Tibial nerve (tissue), 4 donors: ENCODE measurements at regions not wholly inside any gene's neighbourhood (a gene's known extent, or its start where the extent isn't known, plus 50 kb on each side); places are given as distances from the start of the nearest gene placed in this dataset.

Source experiments
- DNase-seq, 2 donors: peaks; one replicate each; pipeline ENCODE4 v3.0.0-alpha.2; 2019; ENCODE audit warnings: low spot score in 2 of 2
- H3K27ac ChIP-seq, 4 donors: fragments of 200-600 bp; sonication (generic) in 3 of 4; one replicate each; pipeline ENCODE4 v1.5.1; 2017 to 2019; ENCODE audit warnings: mild to moderate bottlenecking in 1 of 4
- H3K27me3 ChIP-seq, 2 donors: fragments of 200-600 bp; sonication (generic) in 1 of 2; one replicate each; pipeline versions ENCODE4 v1.5.1 to v1.6.0; 2017 to 2019
- H3K36me3 ChIP-seq, 3 donors: fragments of 200-600 bp; sonication (generic); one replicate each; pipeline ENCODE4 v1.5.1; 2018 to 2019
- H3K4me1 ChIP-seq, 4 donors: fragments of 200-600 bp; sonication (generic) in 3 of 4; one replicate each; pipeline ENCODE4 v1.5.1; 2017 to 2019
- H3K4me3 ChIP-seq, 4 donors: fragments of 200-600 bp; sonication (generic) in 3 of 4; one replicate each; pipeline ENCODE4 v1.5.1; 2017 to 2019; ENCODE audit warnings: mild to moderate bottlenecking in 1 of 4, moderate library complexity in 1 of 4
- H3K9me3 ChIP-seq, 4 donors: fragments of 200-600 bp; sonication (generic) in 3 of 4; one replicate each; pipeline ENCODE4 v1.5.1; 2017 to 2019
- CTCF ChIP-seq, 5 experiments: fragments of 200-600 bp in 3 of 5; fragments of 450-650 bp in 2 of 5; sonication (generic) in 3 of 5; IDR thresholded peaks; one replicate each; pipeline ENCODE4 v1.5.1; 2016 to 2019; ENCODE audit warnings: antibody characterized with exemption in 5 of 5, mild to moderate bottlenecking in 3 of 5, moderate library complexity in 2 of 5
- EP300 ChIP-seq, 2 donors: sonication (generic); formaldehyde crosslinking; IDR thresholded peaks; one replicate each; pipeline ENCODE4 v1.6.1; 2017; ENCODE audit warnings: antibody characterized with exemption in 2 of 2, mild to moderate bottlenecking in 1 of 2
- POLR2A ChIP-seq, 2 donors: fragments of 450-650 bp; IDR thresholded peaks; one replicate each; pipeline ENCODE4 v1.6.1; 2017; ENCODE audit warnings: antibody characterized with exemption in 2 of 2, mild to moderate bottlenecking in 2 of 2, moderate library complexity in 2 of 2
- WGBS, 2 donors: methylation state at CpG; one replicate each; pipeline ENCODE4 v1.1.5; 2018; 5-methylcytosine and 5-hydroxymethylcytosine counted together

GRCh38 chr11:105203569-105204240 lies 64.1 kb upstream of the CARD18 start:
- Histone ChIP-seq H3K27me3 (no peaks in the 10 kb centered on the region), H3K4me3 (no peak overlapping the region), H3K36me3 (no peaks in the 10 kb centered on the region), H3K27ac (no peak overlapping the region), H3K9me3 (no peaks in the 10 kb centered on the region), H3K4me1 (no peaks in the 10 kb centered on the region)
- 96% methylated on average over 2 of the region's 2 CpGs for WGBS, 2 donors
- no peak for DNase-seq
- TF ChIP-seq EP300 (IDR thresholded peaks at IDR 0.05) (no peak), POLR2A (IDR thresholded peaks at IDR 0.05) (no peak), CTCF (IDR thresholded peaks at IDR 0.05) (no peak)

GRCh38 chr11:105202844-105203548 lies 63.4 kb upstream of the CARD18 start:
- DNase-seq, result no peak
- WGBS, 2 donors, result 27 to 39% methylated on average over 3 of the region's 3 CpGs
- Histone ChIP-seq H3K9me3 (no peaks in the 10 kb centered on the region), H3K36me3 (no peaks in the 10 kb centered on the region), H3K4me1 (no peaks in the 10 kb centered on the region), H3K4me3 (no peak overlapping the region), H3K27ac (no peak overlapping the region), H3K27me3 (no peaks in the 10 kb centered on the region)
- TF ChIP-seq CTCF (IDR thresholded peaks at IDR 0.05) (no peak), EP300 (IDR thresholded peaks at IDR 0.05) (no peak), POLR2A (IDR thresholded peaks at IDR 0.05) (no peak)

GRCh38 chr11:105202422-105202821 lies 62.9 kb upstream of the CARD18 start:
- H3K27me3 ChIP-seq, result no peaks in the 10 kb centered on the region
- TF ChIP-seq POLR2A (IDR thresholded peaks at IDR 0.05) (no peak), CTCF (IDR thresholded peaks at IDR 0.05) (no peak), EP300 (IDR thresholded peaks at IDR 0.05) (no peak)
- H3K36me3 ChIP-seq, result no peaks in the 10 kb centered on the region
- DNase-seq, result no peak
- no peak overlapping the region for H3K4me3 ChIP-seq
- no peaks in the 10 kb centered on the region for H3K4me1 ChIP-seq
- H3K27ac ChIP-seq, result no peak overlapping the region
- no peaks in the 10 kb centered on the region for H3K9me3 ChIP-seq
- WGBS, 2 donors, result 86 to 88% methylated on average over 4 of the region's 4 CpGs

- H3K27me3 ChIP-seq, result no peaks in the 10 kb centered on the region
- no peak overlapping the region for H3K27ac ChIP-seq
- no peak overlapping the region for H3K4me3 ChIP-seq
- TF ChIP-seq POLR2A (IDR thresholded peaks at IDR 0.05) (no peak), EP300 (IDR thresholded peaks at IDR 0.05) (no peak), CTCF (IDR thresholded peaks at IDR 0.05) (no peak)
- no peaks in the 10 kb centered on the region for H3K9me3 ChIP-seq
- H3K4me1 ChIP-seq, result no peaks in the 10 kb centered on the region
- no peaks in the 10 kb centered on the region for H3K36me3 ChIP-seq
- WGBS, 2 donors, result 69 to 72% methylated on average over 5 of the region's 5 CpGs
- no peak for DNase-seq
Observed at GRCh38 chr11:105201166-105201565, 61.6 kb upstream of the CARD18 start.

- Histone ChIP-seq H3K4me3 (no peak overlapping the region), H3K27me3 (no peaks in the 10 kb centered on the region), H3K9me3 (no peaks in the 10 kb centered on the region), H3K36me3 (no peaks in the 10 kb centered on the region), H3K4me1 (no peaks in the 10 kb centered on the region), H3K27ac (no peak overlapping the region)
- WGBS, 2 donors, result 58 to 59% methylated on average over 6 of the region's 6 CpGs
- TF ChIP-seq POLR2A (IDR thresholded peaks at IDR 0.05) (no peak), CTCF (IDR thresholded peaks at IDR 0.05) (no peak), EP300 (IDR thresholded peaks at IDR 0.05) (no peak)
- DNase-seq, result no peak
Observed at GRCh38 chr11:105197071-105197815, 57.7 kb upstream of the CARD18 start.
